WTC11 (cell line): ENCODE measurements at regions not wholly inside any gene's neighbourhood (a gene's known extent, or its start where the extent isn't known, plus 50 kb on each side); places are given as distances from the start of the nearest gene placed in this dataset.

Source experiments
- CTCF ChIP-seq: fragments of 200-600 bp; IDR thresholded peaks from 2 replicates; pipeline ENCODE4 v1.8.0; 2022; ENCODE audit warnings: antibody characterized with exemption
- TEAD4 ChIP-seq: sonication (generic); formaldehyde crosslinking; IDR thresholded peaks from 2 replicates; pipeline ENCODE4 v1.8.0; 2022; ENCODE audit warnings: mild to moderate bottlenecking, missing genetic modification reagents
- ZNF512 ChIP-seq: sonication (generic); formaldehyde crosslinking; IDR thresholded peaks from 2 replicates; pipeline ENCODE4 v1.8.1; 2022; ENCODE audit warnings: missing genetic modification reagents, borderline replicate concordance

- TF ChIP-seq ZNF512 (CRISPR knock-in tag) = no peak
- TF ChIP-seq TEAD4 (CRISPR knock-in tag) = no peak
- no peak for TF ChIP-seq CTCF
These were observed 621.0 kb downstream of the EFNB2 start for GRCh38 chr13:105914291-105915036.
